HG03558 (cell line): ENCODE measurements at regions not wholly inside any gene's neighbourhood (a gene's known extent, or its start where the extent isn't known, plus 50 kb on each side); places are given as distances from the start of the nearest gene placed in this dataset.
"Not testable (repeated sequence)": the region's sequence is repeated elsewhere in the genome, so short reads cannot be mapped to it uniquely, and the experiment has no call there.

Experiments used
- ATAC-seq: cut with Tn5 transposase; IDR thresholded peaks from one replicate; pipeline ENCODE4 v1.9.1; 2021; ENCODE audit warnings: moderate number of reproducible peaks; ENCODE audit not compliant: unreplicated experiment; ENCODE audit errors: extremely low read depth

DNA sequence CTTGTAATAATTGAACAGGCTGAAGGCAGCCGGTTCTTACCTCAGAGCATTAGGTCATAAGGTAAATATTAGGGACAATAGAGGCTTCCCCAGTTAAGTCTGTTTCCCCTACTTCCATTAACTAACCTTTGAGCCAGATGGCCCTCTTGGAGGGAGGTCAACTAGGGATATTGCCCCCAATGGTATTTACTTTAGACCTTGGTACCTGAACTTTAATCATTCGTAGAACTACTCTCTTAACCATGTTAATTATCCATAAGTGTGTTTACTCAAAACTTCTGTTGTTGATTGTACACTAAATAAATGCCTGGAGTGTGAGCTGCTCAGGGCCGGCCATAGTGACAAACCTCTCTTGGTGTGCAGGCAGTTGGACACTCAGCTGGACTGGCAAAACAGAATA, 1843.5 kb upstream of the AGA start:
- ATAC-seq, result no peak

GRCh38 chr4:179291657-179292056, 1849.4 kb upstream of the AGA start:
- no peak for ATAC-seq

DNA sequence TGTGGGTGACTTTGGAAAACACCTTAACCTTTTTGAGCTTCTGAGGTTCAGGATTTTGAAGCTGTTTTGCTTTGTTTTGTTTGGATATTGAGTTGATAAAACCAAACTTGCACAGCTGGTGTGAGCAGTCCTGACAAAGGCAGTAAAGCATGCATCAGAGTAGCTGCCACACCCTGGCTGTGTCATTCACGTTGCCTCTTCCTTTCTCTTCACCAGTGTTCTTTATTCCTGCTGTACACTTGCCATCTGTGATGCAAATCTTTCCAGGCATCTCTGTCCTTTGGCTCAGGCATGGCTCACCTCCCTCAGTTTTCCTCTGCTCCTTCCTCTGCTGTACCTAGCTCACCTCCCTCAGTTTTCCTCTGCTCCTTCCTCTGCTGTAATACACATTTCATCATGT, 1850.2 kb upstream of the AGA start:
- no peak for ATAC-seq

GRCh38 chr4:179307297-179308136, 1865.3 kb upstream of the AGA start:
- peak; percentile 62 for ATAC-seq

GRCh38 chr4:179313823-179314222, 1871.6 kb upstream of the AGA start:
- ATAC-seq, result no peak

DNA sequence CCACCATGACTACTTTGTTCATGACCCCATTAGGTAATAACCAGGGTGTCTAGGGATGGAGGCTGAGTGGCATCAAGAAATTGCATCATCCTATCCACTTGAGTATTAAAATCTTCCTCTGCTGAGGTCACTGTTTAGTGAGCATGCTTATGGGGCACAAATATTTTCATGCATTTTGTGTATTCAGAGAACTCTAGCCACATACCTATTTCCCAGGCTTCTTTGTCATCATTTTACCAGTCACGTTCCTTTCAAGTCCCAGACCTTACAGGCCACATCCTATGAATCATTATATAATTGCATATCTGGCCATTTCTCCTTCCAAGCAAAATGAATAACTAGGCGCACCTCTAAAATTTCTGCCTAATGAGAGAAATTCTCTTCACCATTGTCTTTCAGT, 1882.9 kb upstream of the AGA start:
- ATAC-seq, result no peak

- no peak for ATAC-seq
Measured at GRCh38 chr4:179328627-179329026, 1886.4 kb upstream of the AGA start.

DNA sequence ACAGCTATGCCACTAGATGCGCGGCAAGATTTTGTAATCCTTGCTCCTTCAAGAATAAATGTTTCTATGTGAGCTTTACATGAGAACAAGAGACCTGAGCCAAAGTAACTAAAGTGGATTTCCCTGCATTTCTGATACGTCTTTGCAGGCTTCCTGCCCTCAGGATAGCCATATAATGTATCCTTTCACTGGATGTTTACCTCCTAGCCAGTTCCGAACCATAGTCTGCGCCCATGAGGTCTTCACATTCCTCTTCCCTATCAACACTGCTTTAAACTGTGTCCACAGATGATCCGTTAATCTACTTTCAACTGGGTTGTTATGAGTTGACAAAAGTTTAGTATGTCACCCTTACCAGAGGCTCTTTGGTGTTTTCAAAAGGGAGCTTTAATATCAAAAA, 1889.1 kb upstream of the AGA start:
- no peak for ATAC-seq

DNA sequence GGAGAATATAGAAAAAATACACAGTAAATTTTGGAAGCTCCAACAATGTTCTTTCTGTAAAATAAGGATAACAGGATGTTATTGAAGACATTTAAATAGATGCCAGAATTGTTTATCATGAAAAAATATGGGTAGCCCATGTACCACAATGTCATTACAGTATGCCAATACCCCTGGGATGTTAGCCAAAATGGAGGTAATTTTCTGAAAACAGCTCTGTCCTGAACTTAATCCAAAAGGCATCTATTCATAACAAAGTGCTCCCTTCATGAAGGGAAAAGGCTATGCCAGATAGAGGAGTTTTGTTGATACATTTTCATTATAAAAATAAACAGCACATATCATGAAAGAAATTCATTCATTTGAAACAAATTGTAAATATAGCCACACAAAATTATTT, 1902.6 kb upstream of the AGA start:
- ATAC-seq, result no peak

DNA sequence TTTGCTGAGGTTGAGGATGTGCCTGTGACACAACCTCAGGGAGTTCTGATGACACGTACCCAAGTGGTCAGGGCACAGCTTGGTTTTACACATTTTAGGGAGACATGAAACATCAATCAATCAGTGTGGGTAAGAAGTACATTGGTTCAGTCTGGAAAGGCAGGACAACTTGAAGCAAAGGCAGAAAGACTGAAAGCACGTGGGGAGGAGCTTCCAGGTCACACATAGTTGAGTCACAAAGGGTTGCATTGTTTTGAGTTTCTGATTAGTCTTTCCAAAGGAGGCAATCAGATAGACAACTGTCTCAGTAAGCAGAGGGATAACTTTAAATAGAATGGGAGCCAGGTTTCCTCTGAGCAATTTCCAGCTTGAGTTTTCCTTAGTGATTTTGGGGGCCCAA, 1910.0 kb upstream of the AGA start:
- ATAC-seq, result no peak

DNA sequence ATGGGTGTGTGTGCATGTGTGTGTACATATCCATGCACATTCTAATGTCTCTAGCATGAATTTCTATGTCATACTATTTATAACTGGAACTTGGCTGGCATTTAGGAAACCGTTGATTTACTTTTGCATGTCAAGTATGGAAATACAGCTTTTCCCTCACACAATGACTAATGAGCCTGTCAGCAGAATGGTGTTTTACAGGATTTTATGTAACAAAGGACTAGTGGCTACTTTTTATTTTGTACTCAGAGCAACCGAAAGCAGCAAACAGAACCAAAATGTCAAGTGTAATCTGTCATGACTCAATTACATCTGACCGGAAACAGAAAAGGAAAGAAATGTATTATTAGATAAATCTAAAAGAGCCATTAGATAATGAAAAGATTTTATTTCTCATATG, 1911.5 kb upstream of the AGA start:
- ATAC-seq, result no peak

- ATAC-seq, result no peak
Measured at GRCh38 chr4:179361978-179362486, 1919.8 kb upstream of the AGA start.

- ATAC-seq, result not testable (repeated sequence)
Measured at GRCh38 chr4:179365932-179366331, 1923.7 kb upstream of the AGA start.

- ATAC-seq, result no peak
Measured at GRCh38 chr4:179372242-179372641, 1930.0 kb upstream of the AGA start.

DNA sequence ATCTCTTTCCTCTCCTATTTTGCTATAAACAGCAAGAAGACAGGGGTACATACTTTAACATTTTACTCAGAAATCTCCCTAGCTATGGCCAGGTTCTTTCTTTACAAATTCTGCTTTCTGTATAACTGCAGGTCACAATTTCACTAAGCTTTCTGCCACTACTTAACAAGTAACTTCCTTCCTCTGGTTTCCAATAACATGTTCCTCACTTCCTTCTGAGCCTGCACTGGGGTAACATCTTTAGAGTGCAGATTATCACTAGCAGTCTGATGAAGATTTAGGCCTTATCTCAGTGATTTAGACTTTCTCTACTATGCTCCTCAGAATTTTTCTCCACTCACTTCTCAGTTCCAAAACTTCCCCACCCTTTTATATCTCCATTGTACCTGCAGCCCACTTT, 1930.5 kb upstream of the AGA start:
- no peak for ATAC-seq

GRCh38 chr4:179378847-179379246, 1936.6 kb upstream of the AGA start:
- not testable (repeated sequence) for ATAC-seq

- no peak for ATAC-seq
Measured at GRCh38 chr4:179392787-179393186, 1950.5 kb upstream of the AGA start.

DNA sequence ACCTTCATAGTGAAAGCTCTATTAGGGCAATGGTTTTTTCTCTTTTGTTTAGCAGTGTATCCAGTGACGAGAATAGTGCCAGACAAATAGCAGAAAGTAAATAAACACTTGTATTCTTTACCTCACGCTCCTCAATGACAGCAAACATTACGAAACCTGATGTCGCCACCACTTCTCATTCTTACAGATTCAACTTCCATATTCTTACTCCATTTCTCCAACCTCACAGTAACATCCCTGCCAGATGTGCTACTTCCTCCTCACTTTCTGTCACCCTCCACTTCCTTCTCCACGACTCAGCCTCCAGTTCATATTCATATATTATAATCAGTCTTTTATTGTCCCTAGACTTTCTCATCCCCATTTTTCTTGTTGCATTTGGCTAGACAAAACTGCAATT, 1956.2 kb upstream of the AGA start:
- no peak for ATAC-seq

DNA sequence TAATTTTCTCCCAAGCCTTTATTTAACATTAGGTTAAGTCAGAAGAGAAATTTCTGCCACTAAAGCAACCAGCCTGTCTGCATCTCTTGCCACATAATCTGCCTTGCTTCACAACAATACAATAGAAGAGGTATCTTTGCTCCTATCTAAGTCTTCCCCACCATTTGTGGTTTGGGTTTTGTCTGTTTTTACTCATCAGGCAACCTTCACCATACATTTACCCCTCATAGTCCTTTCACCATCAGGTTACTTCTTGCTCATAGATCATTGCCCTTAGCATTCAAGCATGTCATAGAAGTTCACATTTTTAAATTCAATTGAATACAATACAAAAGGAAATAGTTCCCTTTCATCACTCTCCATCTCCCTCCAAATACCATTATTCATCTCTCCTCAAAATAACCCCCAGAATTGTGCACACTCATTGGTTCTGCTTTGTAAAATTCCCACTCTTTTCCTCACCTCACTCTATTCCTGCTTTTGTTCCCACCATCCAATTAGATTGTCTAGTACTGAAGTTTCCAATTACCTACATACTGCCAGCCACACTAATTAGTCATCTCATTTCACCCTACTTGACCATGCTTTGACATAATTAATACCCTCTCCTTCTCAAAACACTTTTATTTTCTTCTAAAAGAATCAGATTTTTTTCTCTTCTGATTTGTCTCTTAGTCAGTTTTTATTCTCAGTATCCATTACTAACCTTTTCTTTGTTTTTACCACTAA, 1957.0 kb upstream of the AGA start:
- no peak for ATAC-seq

DNA sequence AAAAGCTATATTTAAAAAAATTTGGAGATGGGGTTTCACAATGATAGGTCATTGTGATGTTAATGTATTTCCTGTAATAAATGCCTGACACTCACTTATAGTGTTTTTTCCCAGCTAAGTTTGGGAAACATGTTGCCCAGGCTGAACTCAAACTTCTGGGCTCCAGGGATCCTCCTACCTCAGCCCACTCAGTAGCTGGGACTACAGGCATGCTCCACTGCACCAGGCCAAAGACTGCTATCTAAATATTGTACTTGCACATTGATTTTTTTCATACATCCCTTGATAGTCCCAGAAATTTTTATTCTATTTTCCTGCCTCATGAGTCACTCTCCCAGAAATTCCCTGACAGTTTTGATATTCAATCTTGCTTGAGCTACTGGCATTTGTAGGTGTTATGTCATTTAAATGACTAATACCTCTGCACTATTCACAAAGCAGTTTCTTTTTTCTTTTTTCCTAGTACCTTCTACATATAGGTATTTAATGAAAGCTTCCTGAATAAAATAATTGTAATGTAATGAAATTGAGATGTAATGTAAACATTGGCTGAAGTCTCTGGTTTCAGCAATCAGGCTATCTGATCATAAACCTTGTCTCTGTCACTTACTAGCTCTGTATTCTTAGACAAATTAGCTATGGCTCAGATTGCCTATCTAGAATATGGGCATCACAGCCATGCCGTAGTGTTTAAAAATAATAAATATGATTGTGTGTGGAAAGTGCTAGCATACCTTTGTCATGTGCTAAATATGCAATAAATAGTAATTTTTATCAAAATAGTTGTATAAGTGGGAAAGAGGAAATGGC, 1973.0 kb upstream of the AGA start:
- no peak for ATAC-seq

DNA sequence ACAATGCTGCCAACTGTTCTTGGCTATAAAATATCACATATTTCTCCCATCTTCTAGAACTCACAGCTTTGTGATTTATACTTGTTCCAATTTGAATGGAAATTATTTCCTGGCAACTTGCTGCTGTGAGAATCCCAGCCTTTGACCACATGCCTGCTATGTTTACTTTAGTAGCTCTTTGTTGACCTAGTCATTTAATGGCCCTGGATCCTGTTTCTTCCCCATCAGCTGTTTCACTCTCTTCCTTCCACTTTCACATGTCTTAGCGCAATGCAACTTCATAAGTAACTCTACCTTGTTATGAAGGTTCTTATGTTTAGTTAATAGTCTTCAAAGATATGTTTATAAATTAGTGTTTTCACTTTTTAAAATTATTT, 1973.6 kb upstream of the AGA start:
- ATAC-seq, result no peak
